GM21390 (cell line): ENCODE measurements at regions not wholly inside any gene's neighbourhood (a gene's known extent, or its start where the extent isn't known, plus 50 kb on each side); places are given as distances from the start of the nearest gene placed in this dataset.

Experiments used
- ATAC-seq: cut with Tn5 transposase; IDR thresholded peaks from one replicate; pipeline ENCODE4 v1.9.1; 2021; ENCODE audit not compliant: unreplicated experiment

DNA sequence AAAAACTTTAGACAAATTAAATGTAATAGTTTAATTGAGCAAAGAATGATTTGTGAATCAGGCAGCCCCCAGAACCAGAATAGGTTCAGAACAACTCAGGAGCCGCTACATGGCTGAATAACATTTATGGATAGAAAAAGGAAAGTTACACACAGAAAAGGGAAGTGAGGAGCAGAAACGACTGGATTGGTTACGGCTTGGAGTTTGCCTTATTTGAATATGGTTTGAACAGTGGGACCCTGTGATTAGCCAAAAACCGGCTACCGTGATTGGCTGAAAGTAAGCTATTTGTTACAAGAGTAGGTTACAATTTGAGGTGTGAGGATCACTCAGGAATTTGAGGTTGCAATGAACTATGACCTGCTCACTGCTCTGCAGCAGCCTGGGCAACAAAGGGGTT is 1139.8 kb downstream of the CDH11 start:
- ATAC-seq = no peak

DNA sequence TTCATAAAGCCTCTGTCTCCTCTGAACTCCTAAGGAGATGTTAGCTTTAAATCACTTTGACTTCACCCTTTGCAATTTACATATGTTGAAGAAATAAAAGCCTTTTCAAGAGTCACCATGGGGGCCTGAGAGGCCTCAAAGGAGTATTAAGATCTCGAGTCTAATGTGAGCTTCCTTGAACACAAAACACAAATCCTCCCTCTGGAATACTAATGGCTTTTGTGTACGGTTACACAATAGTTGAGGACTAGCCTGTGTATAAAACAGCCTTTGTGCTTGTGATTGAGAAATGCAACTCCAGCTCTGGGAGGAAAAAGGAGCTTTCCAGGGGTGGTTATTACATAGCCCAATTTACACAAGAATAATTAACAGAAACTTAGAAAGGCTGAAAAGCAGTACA is 1140.2 kb downstream of the CDH11 start:
- ATAC-seq = no peak

DNA sequence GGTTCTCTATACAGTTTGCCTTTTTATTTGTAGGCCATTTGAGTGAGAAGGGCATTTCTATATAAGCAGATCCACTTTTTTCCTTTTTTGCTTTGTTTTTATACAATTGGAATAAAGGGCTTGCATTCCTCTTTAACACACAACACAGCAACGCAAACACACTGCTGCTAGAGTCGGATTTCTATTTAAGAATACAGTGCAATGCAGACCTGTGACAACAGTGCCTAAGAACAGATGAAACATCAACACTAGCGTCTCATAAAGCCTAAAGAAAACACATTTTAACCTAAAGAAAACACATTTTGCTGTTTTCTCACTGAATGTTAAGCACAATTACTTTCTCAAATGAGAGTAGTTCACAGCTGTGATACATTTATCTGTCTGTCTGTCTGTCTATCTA is 1141.1 kb downstream of the CDH11 start:
- no peak for ATAC-seq

DNA sequence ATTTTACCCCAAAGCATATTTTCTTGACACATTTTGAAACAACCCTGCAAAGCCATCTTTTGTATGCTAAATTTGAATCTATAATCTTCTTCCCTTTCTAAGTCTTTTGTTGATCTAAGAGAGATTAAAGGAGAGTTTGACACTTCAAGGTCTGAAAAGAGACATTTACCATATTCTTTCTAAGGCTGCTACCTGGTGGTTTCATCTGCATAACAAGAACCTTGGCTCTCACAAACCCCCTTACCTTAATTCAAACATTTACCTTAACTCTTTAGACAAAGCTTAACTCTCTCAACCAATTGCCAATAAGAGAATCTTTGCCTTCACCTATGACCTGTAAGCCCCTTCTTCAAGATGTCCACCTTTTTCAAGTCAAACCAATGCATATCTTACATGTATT is 1143.6 kb downstream of the CDH11 start:
- ATAC-seq = no peak

DNA sequence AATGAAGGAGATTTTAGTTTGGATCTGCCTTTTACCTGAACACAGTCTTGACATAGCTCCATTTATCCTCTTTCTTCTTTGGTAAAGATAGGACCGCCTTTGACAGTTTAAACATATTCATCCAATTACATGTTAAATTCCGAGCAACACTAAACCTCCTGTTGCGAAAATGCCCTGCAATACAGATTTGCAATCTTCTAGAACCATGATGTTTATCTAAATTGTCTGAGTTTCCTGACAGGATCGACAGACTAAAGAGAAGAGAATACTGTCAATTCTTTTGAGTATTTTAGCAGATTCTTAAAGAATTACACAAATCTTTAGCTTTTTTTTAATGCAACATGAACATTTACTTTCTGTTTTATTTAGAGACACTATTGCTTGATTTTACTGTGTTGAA is 1145.5 kb downstream of the CDH11 start:
- ATAC-seq = no peak

DNA sequence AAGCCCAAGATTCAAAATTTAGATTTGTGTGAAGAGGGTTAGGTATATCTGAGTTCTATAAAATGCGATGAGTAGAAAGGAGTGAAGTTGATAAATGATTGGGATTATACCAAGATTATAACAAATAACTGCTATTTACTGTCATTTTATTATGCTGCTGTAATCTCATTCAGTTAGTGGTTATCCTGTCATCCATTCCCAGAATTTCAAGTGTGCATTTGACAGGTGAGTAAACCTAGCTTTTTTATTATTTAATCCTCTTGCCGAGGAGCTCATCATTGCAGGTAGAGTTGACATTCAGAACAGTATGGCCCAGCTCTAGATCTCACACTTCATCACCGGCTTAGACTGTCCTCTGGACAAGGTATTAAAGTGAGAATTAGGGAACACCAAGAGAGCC is 1146.2 kb downstream of the CDH11 start:
- ATAC-seq = no peak

DNA sequence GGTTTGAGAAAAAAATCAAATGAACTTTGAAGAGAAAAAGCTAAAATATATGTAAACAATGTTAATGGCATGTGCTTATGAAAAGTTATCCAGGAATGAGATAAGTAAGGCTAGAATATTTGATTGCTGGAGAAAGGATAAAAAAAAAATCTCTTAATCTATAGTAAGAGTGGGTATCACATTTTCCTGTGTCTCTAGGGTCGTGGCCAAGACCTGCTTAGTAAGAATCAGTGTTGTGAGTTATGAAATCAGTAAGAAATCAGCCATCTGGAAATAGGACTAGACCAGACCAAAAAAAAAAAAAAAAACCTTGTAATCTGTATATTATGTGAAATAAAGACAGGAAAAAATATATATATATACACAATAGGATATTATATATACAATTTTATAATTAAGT is 1153.9 kb downstream of the CDH11 start:
- no peak for ATAC-seq

DNA sequence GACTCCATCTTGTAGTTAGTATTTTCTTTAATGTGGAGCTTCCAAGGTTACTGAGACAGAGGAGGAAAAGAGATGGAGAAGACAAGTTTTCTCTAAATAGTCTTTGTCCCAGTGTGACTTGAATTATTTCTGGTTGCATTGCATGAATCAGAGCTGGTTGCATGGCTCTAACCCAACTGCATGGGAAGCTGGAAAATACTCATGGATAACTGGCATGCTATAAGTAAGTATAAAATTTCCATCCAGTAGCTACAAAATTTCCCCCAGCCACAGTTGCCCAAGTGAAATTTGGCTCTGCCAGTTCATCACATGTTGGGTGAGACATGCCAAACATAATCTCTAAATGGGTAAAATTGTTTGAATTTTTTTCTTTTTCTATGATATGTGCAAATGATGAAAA is 1161.5 kb downstream of the CDH11 start:
- no peak for ATAC-seq

DNA sequence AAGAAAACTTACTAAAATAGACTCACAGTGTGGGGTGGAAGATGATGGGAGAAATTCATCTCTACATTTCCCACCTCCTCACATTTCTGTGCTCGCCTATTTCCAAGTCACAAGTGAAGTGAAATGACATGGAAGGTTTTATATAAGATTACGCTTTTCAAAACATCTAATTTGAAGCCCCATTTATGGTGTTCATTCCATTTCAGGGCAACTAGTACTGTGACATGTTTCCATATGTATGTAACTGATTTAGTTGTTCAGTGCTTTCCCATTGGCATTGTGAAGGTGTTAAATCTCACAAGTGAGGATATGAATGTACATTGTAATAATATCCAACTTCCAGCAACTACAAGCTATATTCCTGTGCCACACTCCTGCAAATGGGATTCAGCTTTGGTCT is 1174.8 kb downstream of the CDH11 start:
- no peak for ATAC-seq

DNA sequence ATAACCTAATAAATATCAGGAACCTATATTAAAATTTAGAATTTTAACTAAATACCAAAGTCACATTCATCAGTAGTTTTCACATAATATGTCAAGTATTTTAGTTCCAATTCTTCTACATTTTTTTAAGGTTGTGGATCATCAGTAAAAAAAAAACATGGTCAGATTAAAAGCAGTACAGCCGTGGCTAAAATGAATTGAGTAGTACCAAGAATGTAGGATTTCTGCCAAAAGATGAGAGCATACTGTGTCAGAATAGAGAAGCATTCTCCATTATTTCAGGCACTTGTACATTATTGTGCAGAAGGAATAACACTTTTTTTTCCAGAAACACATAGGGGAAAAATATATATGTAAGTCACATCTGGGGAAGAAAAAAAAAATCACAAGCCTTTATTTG is 1176.1 kb downstream of the CDH11 start:
- no peak for ATAC-seq

DNA sequence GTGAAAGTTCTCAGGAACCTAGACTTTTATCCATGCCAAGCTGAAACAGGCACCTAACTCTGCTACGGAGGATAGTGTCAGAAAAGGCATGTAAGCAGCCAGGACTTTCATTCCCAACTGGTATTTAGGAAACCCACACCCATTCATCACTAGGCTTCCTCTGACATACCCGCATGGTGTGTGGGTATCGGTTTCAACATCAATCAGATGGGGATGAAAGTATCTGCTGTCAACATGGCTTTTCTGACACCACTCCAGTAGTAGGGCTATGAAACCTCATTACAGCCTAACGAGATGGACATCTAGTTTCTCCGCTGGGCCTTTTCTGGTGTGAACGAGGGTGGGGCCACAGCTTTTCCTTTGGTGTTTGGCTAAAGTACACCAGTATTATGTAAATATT is 1178.3 kb downstream of the CDH11 start:
- ATAC-seq = no peak

DNA sequence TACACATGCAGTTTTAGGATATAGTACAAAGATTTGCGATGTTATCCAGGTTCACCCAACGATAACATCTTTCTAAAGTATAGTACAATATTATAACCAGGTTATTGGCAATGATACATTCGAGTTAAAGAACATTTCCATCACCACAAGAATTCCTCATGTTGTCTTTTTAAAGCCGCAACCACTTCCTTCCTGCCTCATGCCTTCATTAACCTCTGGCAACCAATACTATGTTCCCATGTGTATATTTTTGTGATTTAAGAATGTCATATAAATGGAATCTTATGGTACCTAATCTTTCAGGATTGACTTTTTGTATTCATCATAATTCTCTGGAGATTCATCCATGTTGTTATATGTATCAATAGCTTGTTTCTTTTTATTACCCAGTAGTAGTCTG is 1183.2 kb downstream of the CDH11 start:
- no peak for ATAC-seq

DNA sequence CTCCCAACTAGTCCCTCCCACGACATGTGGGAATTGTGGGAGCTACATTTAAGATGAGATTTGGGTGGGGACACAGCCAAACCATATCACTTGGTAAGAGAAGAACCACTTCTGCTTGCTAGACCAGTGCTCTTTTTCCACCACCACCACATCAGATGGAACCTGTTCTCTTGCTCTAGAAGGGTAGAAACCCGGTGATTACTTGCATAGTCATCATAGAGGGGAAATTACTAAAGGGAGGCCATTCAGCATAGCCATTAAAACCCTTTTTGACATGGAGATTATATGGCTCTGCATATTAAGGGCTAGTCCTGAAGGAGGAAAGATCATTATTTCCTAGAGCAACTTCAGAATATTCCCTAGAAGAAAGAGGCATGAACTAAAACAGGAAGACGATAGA is 1188.0 kb downstream of the CDH11 start:
- no peak for ATAC-seq

DNA sequence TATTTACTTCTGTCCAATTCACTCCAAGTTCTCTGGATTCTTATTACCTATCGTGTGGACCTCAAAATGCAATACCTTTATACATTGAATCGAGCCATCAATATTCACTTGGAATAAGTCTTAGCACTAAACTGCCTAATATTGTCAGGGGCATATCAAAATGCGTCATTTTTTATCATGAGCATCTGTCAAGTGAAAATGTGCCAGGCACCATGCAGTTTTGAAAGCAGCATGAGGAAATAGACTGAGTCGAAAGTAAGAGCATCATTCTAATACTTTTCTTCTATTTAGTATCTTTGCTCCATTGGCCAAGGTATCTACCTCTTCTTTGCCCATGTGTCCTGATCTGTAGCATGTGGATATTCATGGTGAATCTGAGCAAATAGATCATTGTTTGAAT is 1193.4 kb downstream of the CDH11 start:
- no peak for ATAC-seq

DNA sequence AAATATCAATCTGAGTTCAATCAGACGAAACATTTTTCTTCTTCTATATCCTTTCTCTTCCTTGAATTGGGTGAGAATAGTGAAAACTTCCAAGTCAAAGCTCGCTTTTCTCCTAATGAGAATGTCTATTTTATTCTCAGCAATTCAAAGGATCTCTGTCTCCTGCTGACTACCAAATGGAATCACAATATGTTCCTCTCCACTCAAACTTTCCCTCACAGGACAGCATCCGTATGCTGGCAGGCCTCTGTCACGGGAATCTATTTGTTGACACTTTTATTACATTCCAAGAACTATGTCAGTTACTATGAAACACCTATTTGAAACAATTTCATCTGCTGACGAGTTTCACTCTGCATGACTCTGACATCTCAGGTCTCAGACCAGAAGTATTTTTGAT is 1196.6 kb downstream of the CDH11 start:
- no peak for ATAC-seq

DNA sequence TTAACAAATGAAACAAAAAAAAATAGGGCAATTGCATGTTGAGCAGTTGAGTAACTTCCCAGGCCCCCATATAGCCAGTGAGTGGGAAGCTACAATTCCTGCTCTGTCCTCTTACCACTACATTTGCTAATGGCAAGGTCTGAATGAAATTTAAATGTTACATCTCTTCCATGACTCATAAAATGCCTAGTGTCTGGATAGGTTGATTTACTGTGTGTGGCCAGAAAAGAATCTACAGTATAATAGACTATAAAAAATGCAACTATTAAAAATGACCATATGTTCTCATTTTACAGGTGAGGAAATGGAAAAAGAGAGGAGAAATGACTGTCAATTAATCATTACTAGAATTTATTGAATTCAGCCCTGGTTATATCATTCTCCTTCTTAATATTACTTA is 1199.3 kb downstream of the CDH11 start:
- ATAC-seq = no peak

DNA sequence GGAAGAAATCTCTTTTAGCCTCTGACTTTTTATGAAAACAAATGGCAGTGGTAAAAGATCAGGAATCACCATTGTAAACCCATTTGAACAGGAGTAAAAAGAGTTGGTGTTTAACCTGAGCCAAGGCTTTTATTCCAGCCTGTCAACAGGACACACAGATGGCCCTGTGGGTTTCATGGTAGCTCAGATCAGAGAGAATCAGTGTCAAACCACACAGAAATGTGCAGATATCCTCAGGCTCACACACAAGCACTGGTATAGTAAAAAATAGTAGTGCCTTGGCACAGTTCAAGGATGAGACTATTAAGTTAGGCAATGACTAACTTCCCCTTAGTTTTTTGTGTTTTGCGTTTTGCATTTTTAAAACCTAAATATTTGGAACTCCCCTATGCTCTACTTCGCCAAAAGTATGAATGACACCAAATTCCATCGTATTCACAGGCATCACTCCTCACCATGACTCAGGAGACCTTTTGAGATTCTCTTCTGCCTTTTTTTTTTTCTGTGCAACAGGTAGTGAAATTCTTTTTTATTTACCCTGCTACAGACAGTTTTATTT is 1200.0 kb downstream of the CDH11 start:
- ATAC-seq = no peak

DNA sequence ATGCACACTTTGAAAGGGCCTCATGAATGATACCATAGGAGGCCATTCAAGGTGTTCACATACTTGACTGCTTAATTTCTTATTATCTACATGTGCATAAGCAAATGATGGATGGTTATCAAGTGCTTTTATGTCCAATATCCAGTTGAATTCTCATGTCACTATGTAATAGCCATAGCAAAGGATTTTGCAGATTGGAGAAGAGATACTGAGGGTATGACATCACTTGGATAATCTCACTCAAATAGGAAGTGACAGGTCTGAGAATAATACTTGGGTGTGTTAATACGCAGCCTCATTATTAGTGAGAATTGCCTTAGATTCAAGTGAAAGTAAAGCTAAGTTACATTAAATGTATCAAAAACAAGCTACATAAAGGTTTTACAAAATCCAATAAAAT is 1208.6 kb downstream of the CDH11 start:
- ATAC-seq = no peak

DNA sequence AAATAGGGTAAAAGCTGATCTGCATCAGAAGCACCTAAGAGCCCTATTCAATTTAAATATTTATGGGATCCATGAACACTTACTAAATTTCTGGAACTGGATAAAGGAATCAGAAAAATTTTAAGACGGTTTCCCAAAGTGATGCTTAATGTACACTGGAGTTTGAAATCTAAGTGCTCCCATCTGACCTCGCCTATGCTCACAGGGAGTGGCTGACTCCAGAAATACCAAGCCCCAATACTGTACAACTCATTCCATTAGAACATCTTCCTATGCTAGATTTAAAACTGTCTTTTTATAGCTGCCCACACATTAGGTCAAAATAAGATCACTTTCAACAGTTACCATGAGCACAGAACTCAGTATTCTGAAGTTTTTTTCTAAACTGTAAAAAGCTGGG is 1214.6 kb downstream of the CDH11 start:
- ATAC-seq = no peak

DNA sequence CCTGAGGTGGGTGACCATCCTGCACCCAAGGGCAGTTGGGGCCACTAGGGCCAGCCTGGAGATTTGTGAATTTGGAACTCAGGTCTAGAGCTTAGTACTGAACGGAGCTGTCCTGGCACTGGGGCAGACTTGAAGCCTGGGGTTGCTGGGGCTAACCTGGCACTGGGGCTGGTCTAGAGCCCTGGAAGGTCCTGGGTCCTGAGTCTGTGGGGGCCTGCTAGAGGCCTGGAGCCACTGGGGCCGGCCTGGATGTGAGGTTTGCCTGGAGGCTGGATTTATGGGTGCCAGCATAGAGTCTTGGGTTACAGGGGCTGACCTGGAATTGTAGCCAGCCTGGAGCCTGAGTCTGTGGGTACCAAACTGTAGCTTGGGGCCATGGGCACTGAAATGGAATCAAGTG is 1216.9 kb downstream of the CDH11 start:
- no peak for ATAC-seq

DNA sequence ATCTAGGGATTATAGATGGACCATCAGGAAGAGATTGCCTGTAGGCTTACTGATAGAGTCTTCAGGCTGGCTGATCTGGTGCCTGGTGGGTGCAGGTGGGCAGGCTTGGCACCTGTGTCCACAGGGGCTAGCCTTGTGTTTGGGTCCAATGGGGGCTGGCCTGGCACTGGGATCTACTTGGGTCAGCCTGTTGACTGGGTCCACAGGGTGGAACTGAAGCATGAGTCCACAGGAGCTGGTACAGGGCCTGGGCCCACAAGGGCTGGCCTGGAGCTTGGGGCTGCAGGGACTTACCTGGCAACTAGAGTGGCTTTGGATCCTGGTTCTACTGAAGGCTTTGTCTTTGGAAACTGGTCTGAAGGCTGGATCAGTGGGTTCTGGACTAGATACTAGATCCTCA is 1217.7 kb downstream of the CDH11 start:
- ATAC-seq = no peak

DNA sequence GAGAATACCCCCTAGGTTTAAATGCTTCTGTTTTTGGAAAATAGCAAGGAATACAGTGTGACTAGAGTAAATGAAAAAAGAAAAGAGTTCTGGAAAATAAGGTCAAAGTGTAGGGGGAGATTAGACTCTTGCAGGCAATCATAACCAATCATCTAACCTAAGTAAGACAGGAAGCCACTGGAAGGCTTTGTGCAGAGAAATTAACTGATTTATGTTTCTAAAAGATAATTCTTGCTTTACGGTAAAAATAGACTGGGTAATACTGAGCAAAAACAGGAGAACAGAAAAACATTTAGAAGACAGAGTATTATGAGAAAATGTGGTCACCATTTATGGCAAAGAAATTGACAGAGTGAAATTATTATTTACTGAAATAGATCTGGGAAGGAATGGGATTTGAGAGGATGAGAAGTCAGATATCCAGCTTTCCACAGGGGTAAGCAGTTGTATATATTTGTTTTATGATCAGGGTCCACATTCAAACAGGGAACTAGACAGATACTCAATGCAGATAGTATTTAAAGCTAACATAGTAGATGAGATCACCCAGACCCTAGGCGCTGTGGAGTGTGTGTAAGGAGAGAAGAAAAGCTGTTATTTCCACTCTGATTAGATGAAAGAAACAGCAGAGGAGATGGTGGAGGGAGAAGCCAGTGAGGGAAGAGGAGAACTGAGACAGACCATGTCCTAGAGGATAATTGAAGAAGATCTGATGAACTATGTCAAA is 1225.3 kb downstream of the CDH11 start:
- no peak for ATAC-seq

DNA sequence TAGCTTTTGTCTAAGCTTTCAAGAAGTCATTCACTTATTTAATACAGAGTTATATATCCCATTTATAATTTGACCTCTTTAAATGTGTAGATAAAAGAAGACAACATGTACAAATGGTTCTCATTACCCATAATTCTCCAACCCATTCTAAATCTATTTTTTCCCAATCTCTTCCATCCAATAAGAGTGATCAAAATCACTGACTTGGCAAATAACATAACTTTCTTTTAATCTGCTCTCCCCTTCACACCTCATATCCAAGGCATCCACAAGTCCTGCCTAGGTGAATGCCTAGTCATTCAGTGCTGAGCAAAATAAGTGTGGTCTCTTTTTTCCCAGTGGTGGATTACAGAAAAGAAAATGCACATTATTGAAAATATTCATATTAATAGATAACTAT is 1231.1 kb downstream of the CDH11 start:
- no peak for ATAC-seq
